H1 (cell line): ENCODE measurements at regions not wholly inside any gene's neighbourhood (a gene's known extent, or its start where the extent isn't known, plus 50 kb on each side); places are given as distances from the start of the nearest gene placed in this dataset.
"Not testable (repeated sequence)": the region's sequence is repeated elsewhere in the genome, so short reads cannot be mapped to it uniquely, and the experiment has no call there.

ENCODE experiments used
- CTCF ChIA-PET: fragments of 300-600 bp; sonication (Branson Sonifier 250); formaldehyde crosslinking; loops from one replicate; lab custom pipeline; 2021; ENCODE audit not compliant: partially characterized antibody; lab: Charles Lee
- POLR2A ChIA-PET: fragments of 300-600 bp; sonication (Branson Sonifier 250); formaldehyde crosslinking; loops from one replicate; lab custom pipeline; 2021; ENCODE audit warnings: inconsistent platforms; ENCODE audit not compliant: partially characterized antibody; lab: Charles Lee
- DNase-seq, 2 experiments: peaks; one replicate each; pipeline versions ENCODE4 v3.0.0 to v3.0.0-alpha.2; 2010 to 2022; ENCODE audit warnings: low spot score in 2 of 2, low read depth in 1 of 2, mixed read lengths in 1 of 2
- FAIRE-seq: peaks from 2 replicates; lab custom pipeline; 2011; peaks lifted over from hg19 to GRCh38; lab: Jason Lieb, UNC
- H2AFZ ChIP-seq: 2 replicates; pipeline ENCODE4 v1.8.1; 2012; ENCODE audit warnings: low read length, inconsistent platforms
- H2AK5ac ChIP-seq: 2 replicates; pipeline ENCODE4 v1.6.1; 2013; ENCODE audit warnings: low read depth, low read length
- H2BK120ac ChIP-seq: replicated peaks from 2 replicates; pipeline ENCODE3; 2013; ENCODE audit warnings: low read depth, low read length, inconsistent platforms
- H2BK12ac ChIP-seq: 2 replicates; pipeline ENCODE4 v1.6.1; 2013; ENCODE audit warnings: low read depth, low read length
- H2BK15ac ChIP-seq: 2 replicates; pipeline ENCODE4 v1.6.1; 2013; ENCODE audit warnings: low read length
- H2BK20ac ChIP-seq: 2 replicates; pipeline ENCODE4 v1.6.1; 2013; ENCODE audit warnings: low read length
- H2BK5ac ChIP-seq: 2 replicates; pipeline ENCODE4 v1.6.1; 2013; ENCODE audit warnings: low read depth, low read length
- H3K14ac ChIP-seq: 2 replicates; pipeline ENCODE4 v1.6.1; 2013; ENCODE audit warnings: inconsistent platforms; ENCODE audit not compliant: insufficient read length
- H3K18ac ChIP-seq: 2 replicates; pipeline ENCODE4 v1.6.1; 2013; ENCODE audit warnings: low read length; ENCODE audit errors: extremely low read depth
- H3K23ac ChIP-seq: 2 replicates; pipeline ENCODE4 v1.6.1; 2013; ENCODE audit warnings: inconsistent platforms; ENCODE audit not compliant: insufficient read length
- H3K23me2 ChIP-seq: 2 replicates; pipeline ENCODE4 v1.6.1; 2013; ENCODE audit warnings: low read depth, low read length
- H3K27ac ChIP-seq: 2 replicates; pipeline ENCODE4 v1.6.1; 2011; ENCODE audit warnings: low read depth, low read length, inconsistent platforms
- H3K27me3 ChIP-seq, 4 experiments: replicated peaks in 1 of 4; 1 replicate in 1 of 4; 2 replicates in 3 of 4; pipeline versions ENCODE4 v1.6.1 to v1.8.1; 2011 to 2013; ENCODE audit warnings: low read length in 3 of 4, mild to moderate bottlenecking in 3 of 4, inconsistent platforms in 2 of 4, mixed read lengths in 2 of 4, moderate library complexity in 1 of 4; ENCODE audit not compliant: control insufficient read depth in 3 of 4, insufficient read depth in 3 of 4; ENCODE audit errors: extremely low read depth in 1 of 4
- H3K36me3 ChIP-seq, 4 experiments: 2 replicates each; pipeline versions ENCODE4 v1.6.1 to v1.8.1; 2011 to 2013; ENCODE audit warnings: mild to moderate bottlenecking in 4 of 4, low read length in 3 of 4, moderate library complexity in 2 of 4, control low read depth in 1 of 4, inconsistent platforms in 1 of 4; ENCODE audit not compliant: insufficient read depth in 4 of 4, control insufficient read depth in 2 of 4
- H3K4ac ChIP-seq: replicated peaks from 2 replicates; pipeline ENCODE3; 2013; ENCODE audit warnings: low read length, low read depth, mixed read lengths, inconsistent platforms; ENCODE audit not compliant: insufficient read length
- H3K4me1 ChIP-seq, 4 experiments: replicated peaks in 1 of 4; 1 replicate in 1 of 4; 2 replicates in 3 of 4; pipeline versions ENCODE4 v1.6.1 to v1.8.1; 2011 to 2013; ENCODE audit warnings: low read length in 3 of 4, inconsistent platforms in 2 of 4, mixed read lengths in 1 of 4; ENCODE audit not compliant: insufficient read depth in 4 of 4, control insufficient read depth in 3 of 4
- H3K4me2 ChIP-seq, 2 experiments: 2 replicates each; pipeline versions ENCODE4 v1.6.1 to v1.8.1; 2011 to 2013; ENCODE audit warnings: low read depth in 2 of 2, low read length in 2 of 2, control low read depth in 1 of 2, inconsistent platforms in 1 of 2, mild to moderate bottlenecking in 1 of 2; ENCODE audit not compliant: insufficient read depth in 1 of 2
- H3K4me3 ChIP-seq, 4 experiments: fragments of 200-600, 300-600 bp in 1 of 4; sonication (generic), shearing (Covaris generic), sonication (Bioruptor Twin) in 1 of 4; 2 replicates each; pipeline versions ENCODE4 v1.5.1 to v1.8.1; 2011 to 2016; ENCODE audit warnings: low read length in 4 of 4, low read depth in 3 of 4, control low read depth in 2 of 4, inconsistent platforms in 2 of 4, mild to moderate bottlenecking in 2 of 4, mixed read lengths in 1 of 4, moderate library complexity in 1 of 4; ENCODE audit not compliant: insufficient read depth in 2 of 4; ENCODE audit errors: extremely low read depth in 1 of 4
- H3K56ac ChIP-seq: replicated peaks from 2 replicates; pipeline ENCODE3; 2013; ENCODE audit warnings: low read depth, mild to moderate bottlenecking, mixed read lengths, low read length, inconsistent platforms; ENCODE audit not compliant: insufficient read length
- H3K79me1 ChIP-seq: 2 replicates; pipeline ENCODE4 v1.6.1; 2013; ENCODE audit warnings: low read depth, low read length, control low read depth
- H3K79me2 ChIP-seq, 2 experiments: 2 replicates each; pipeline versions ENCODE4 v1.6.1 to v1.8.1; 2012 to 2013; ENCODE audit warnings: low read length in 2 of 2, mild to moderate bottlenecking in 2 of 2, inconsistent platforms in 1 of 2; ENCODE audit not compliant: insufficient read depth in 2 of 2, control insufficient read depth in 1 of 2
- H3K9ac ChIP-seq, 4 experiments: replicated peaks in 1 of 4; 1 replicate in 1 of 4; 2 replicates in 3 of 4; pipeline versions ENCODE4 v1.6.1 to v1.8.1; 2011 to 2013; ENCODE audit warnings: low read depth in 3 of 4, low read length in 3 of 4, control low read depth in 2 of 4, mild to moderate bottlenecking in 2 of 4, moderate library complexity in 2 of 4, inconsistent platforms in 1 of 4; ENCODE audit errors: extremely low read depth in 1 of 4
- H3K9me3 ChIP-seq, 2 experiments: 2 replicates each; pipeline versions ENCODE4 v1.6.1 to v1.8.1; 2012 to 2013; ENCODE audit warnings: mild to moderate bottlenecking in 2 of 2, moderate library complexity in 2 of 2, control low read depth in 1 of 2, inconsistent platforms in 1 of 2, low read depth in 1 of 2, low read length in 1 of 2, mixed read lengths in 1 of 2; ENCODE audit not compliant: insufficient read depth in 2 of 2
- H4K20me1 ChIP-seq, 2 experiments: replicated peaks in 1 of 2; 2 replicates each; pipeline versions ENCODE3 to v1.8.1; 2011 to 2013; ENCODE audit warnings: inconsistent platforms in 2 of 2, low read length in 2 of 2, mild to moderate bottlenecking in 1 of 2; ENCODE audit not compliant: insufficient read depth in 2 of 2, control insufficient read depth in 1 of 2
- H4K5ac ChIP-seq: 2 replicates; pipeline ENCODE4 v1.6.1; 2013; ENCODE audit warnings: low read length, low read depth, mixed read lengths, inconsistent platforms; ENCODE audit not compliant: insufficient read length
- H4K8ac ChIP-seq: 2 replicates; pipeline ENCODE4 v1.8.0; 2013; ENCODE audit warnings: mild to moderate bottlenecking, moderate library complexity, low read length, inconsistent platforms; ENCODE audit not compliant: insufficient read depth; ENCODE audit errors: extremely low read depth
- H4K91ac ChIP-seq: replicated peaks from 2 replicates; pipeline ENCODE3; 2013; ENCODE audit warnings: low read length, mixed read lengths, inconsistent platforms; ENCODE audit not compliant: insufficient read length
- MAFK ChIP-seq: IDR thresholded peaks from 2 replicates; pipeline ENCODE4 v1.6.1; 2012; ENCODE audit warnings: low read depth, mild to moderate bottlenecking, improper control_type of control experiment, low read length
- NANOG ChIP-seq: IDR thresholded peaks from 2 replicates; pipeline ENCODE4 v1.6.1; 2011; ENCODE audit warnings: low read length, low read depth, mild to moderate bottlenecking, inconsistent platforms; ENCODE audit not compliant: insufficient read depth, poor library complexity, severe bottlenecking
- POU5F1 ChIP-seq: IDR thresholded peaks from 2 replicates; pipeline ENCODE4 v1.6.1; 2011; ENCODE audit warnings: low read depth, mild to moderate bottlenecking, low read length, moderate library complexity
- RNF2 ChIP-seq: fragments of 200-900, 300-1000 bp; sonication (generic); IDR thresholded peaks from 2 replicates; pipeline ENCODE4 v1.7.1; 2016; ENCODE audit warnings: borderline replicate concordance, low read depth, mild to moderate bottlenecking, antibody characterized with exemption, low read length; ENCODE audit not compliant: poor library complexity, severe bottlenecking; ENCODE audit errors: missing control alignments
- WGBS, 2 experiments: shearing (Covaris generic) in 1 of 2; methylation state at CpG; one replicate each; pipeline versions ENCODE4 v1.1.6 to v1.1.7; 2013 to 2015; ENCODE audit warnings: low lambda C conversion rate in 2 of 2, mixed read lengths in 2 of 2, inconsistent platforms in 1 of 2, low coverage in 1 of 2, missing lambda C conversion rate in 1 of 2; ENCODE audit not compliant: insufficient replicate concordance in 2 of 2, insufficient coverage in 1 of 2, insufficient read length in 1 of 2; ENCODE audit errors: extremely low coverage in 1 of 2, missing lambda C conversion rate in 1 of 2; 5-methylcytosine and 5-hydroxymethylcytosine counted together
- TF ChIP-seq, protein P1 (sequence below): IDR thresholded peaks from 2 replicates; pipeline ENCODE4 v1.6.1; 2012; ENCODE audit warnings: inconsistent platforms

DNA sequence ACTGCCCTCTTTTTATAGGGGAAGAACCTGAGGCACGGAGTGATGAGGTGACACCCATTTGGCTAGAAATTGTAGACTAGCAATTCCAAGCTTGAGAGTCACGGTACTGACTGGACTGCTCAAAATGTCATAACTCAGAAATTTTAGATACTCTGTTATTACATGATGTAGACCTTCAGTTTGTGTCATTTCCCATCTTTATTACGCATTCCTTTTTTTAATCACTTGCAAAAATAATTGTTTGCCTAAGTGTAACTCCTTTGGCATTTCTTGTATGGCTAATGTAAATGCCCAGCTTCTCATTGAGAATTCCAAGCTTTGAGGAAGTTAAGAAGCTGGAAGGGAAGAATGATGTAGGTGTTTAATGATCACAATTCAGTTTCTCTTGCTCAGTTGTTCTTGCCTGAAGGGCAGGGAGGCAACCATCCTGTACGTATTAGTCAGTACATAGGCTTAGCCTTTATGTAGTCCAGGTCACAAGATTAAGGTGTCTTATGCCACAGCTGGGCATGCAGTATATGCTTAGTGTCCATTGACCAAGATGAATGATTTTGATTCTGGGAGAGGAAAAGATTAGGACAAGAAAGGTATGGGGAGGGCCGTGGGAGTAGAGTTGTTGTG lies 68.2 kb upstream of the EVL start (continued):
- TF ChIP-seq RNF2 (no peak), POU5F1 (no peak), NANOG (no peak), MAFK (no peak)
- TF ChIP-seq, protein P1, sequence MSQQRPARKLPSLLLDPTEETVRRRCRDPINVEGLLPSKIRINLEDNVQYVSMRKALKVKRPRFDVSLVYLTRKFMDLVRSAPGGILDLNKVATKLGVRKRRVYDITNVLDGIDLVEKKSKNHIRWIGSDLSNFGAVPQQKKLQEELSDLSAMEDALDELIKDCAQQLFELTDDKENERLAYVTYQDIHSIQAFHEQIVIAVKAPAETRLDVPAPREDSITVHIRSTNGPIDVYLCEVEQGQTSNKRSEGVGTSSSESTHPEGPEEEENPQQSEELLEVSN: no peak
- TF ChIP-seq, all 59 proteins: peak for 0

DNA sequence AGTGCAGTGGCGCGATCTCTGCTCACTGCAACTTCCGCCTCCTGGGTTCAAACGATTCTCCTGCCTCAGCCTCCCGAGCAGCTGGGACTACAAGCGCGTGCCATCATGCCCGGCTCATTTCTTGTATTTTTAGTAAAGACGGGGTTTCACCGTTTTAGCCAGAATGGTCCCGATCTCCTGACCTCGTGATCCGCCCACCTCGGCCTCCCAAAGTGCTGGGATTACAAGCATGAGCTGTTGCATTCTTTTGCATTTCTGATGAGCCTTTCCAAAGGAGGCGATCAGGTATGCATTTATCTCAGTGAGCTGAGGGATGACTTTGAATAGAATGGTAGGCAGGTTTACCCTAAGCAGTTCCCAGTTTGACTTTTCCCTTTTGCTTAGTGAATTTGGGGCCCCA lies 64.8 kb upstream of the EVL start:
- H2BK15ac ChIP-seq, H3K9ac ChIP-seq, H3K14ac ChIP-seq, H2AFZ ChIP-seq, H2BK5ac ChIP-seq, H3K23ac ChIP-seq, H3K23me2 ChIP-seq, H3K36me3 ChIP-seq, POLR2A ChIA-PET, FAIRE-seq, H2AK5ac ChIP-seq, H4K20me1 ChIP-seq, H4K8ac ChIP-seq, H4K91ac ChIP-seq, H3K18ac ChIP-seq, H3K56ac ChIP-seq, H3K27me3 ChIP-seq, H2BK20ac ChIP-seq, H3K27ac ChIP-seq, H3K4ac ChIP-seq, H3K4me2 ChIP-seq, H2BK12ac ChIP-seq, H3K4me1 ChIP-seq, H2BK120ac ChIP-seq, H3K4me3 ChIP-seq, H3K79me1 ChIP-seq, DNase-seq, H4K5ac ChIP-seq: not testable (repeated sequence)
- CTCF ChIA-PET: interaction anchor here (1.3 kb wide), 1 partner anchor 21 kb away, joined by 4 read pairs; no protein-coding TSS in a partner anchor
- WGBS, 2 experiments: 82% methylated on average over 15 of the region's 15 CpGs; no CpG with 5 or more reads in 1 of the 2 experiments
- peaks cover 27 to 28% of the 10 kb centered on the region in 2 experiments for H3K9me3 ChIP-seq
- peaks cover 4 to 20% of the 10 kb centered on the region in 2 experiments; a peak in 3 of 4 replicates for H3K79me2 ChIP-seq
